HFFc6 (cell line): ENCODE measurements at regions not wholly inside any gene's neighbourhood (a gene's known extent, or its start where the extent isn't known, plus 50 kb on each side); places are given as distances from the start of the nearest gene placed in this dataset.
"Not testable (repeated sequence)": the region's sequence is repeated elsewhere in the genome, so short reads cannot be mapped to it uniquely, and the experiment has no call there.

ENCODE experiments used
- DNase-seq: peaks from one replicate; pipeline ENCODE4 v3.0.0-alpha.2; 2018
- H3K27ac Mint-ChIP-seq: 2 replicates; pipeline ENCODE4 v1.8.0; 2020; ENCODE audit warnings: mild to moderate bottlenecking, mixed read lengths
- H3K27me3 Mint-ChIP-seq: 2 replicates; pipeline ENCODE4 v1.8.0; 2021; ENCODE audit warnings: mild to moderate bottlenecking, moderate library complexity, mixed read lengths; ENCODE audit not compliant: insufficient read depth
- H3K36me3 Mint-ChIP-seq: 2 replicates; pipeline ENCODE4 v1.8.0; 2021; ENCODE audit warnings: low read depth, mixed read lengths
- H3K4me1 Mint-ChIP-seq: 2 replicates; pipeline ENCODE4 v1.8.0; 2020; ENCODE audit warnings: low read depth, mixed read lengths
- H3K4me3 Mint-ChIP-seq: 2 replicates; pipeline ENCODE4 v1.8.0; 2020; ENCODE audit warnings: mild to moderate bottlenecking, moderate library complexity, mixed read lengths
- H3K9me3 Mint-ChIP-seq: 2 replicates; pipeline ENCODE4 v1.8.0; 2020; ENCODE audit warnings: mild to moderate bottlenecking, mixed read lengths
- CTCF ChIP-seq: fragments of 200-600 bp; sonication (generic); IDR thresholded peaks from 2 replicates; pipeline ENCODE4 v1.5.0; 2021; ENCODE audit warnings: antibody characterized with exemption, mild to moderate bottlenecking

DNA sequence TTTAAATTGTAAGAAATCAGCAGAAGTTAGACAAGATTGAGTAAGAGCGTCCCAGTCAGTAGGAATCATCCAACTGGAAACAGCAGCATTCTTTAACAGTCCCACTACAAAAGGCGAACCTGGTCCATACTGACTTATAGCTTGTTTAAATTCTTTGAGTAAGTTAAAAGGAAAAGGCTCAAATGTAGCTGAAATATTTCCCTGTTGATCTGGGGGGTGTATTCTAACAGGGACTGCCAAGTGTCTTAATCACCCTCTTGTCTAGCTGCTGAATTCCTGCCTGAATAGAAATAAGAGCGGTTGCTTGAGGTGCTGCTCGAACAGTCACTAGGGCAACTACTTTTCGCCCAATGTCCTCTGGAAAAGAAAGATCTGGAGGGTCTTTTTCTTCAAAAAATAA, 56.4 kb upstream of the FMNL2 start:
- H3K27ac Mint-ChIP-seq = no peak overlapping the region
- no peak for DNase-seq
- no peak overlapping the region for H3K4me3 Mint-ChIP-seq
- H3K9me3 Mint-ChIP-seq = peaks cover 34% of the 10 kb centered on the region
- TF ChIP-seq CTCF = no peak
- no peaks in the 10 kb centered on the region; the same call in 1 of the 2 replicates for H3K4me1 Mint-ChIP-seq
- H3K36me3 Mint-ChIP-seq = peaks cover 23% of the 10 kb centered on the region
- peaks cover 18% of the 10 kb centered on the region for H3K27me3 Mint-ChIP-seq

DNA sequence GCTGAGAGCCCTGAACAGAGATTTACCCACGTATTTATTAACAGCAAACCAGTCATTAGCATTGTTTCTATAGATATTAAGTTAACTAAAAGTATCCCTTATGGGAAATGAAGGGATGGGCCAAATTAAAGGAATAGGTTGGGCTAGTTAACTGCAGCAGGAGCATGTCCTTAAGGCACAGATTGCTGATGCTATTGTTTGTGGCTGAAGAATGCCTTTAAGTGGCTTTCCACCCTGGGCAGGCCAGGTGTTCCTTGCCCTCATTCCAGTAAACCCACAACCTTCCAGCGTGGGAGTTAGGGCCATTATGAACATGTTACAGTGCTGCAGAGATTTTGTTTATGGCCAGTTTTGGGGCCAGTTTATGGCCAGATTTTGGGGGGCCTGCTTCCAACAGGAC, 55.6 kb upstream of the FMNL2 start:
- H3K4me1 Mint-ChIP-seq, DNase-seq, H3K4me3 Mint-ChIP-seq, H3K27ac Mint-ChIP-seq: not testable (repeated sequence)
- peaks cover 25% of the 10 kb centered on the region for H3K9me3 Mint-ChIP-seq
- H3K27me3 Mint-ChIP-seq = peaks cover 15% of the 10 kb centered on the region
- H3K36me3 Mint-ChIP-seq = peaks cover 15% of the 10 kb centered on the region

DNA sequence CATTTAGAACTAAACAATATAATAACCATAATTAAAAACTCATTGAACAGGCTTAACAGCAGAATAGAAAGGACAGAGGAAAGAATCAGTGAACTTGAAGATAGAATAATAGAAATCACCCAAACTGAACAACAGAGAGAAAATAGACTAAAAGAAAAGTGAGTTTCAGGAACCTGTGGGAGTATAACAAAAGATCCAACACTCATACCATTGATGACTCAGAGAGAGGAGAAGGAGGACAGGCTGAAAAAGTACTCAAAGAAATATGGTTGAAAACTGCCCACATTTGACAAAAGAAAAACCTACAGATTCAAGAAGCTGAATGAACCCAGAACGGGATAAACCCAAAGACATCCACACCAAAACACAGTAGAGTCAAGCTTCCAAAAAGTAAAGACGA, 54.2 kb upstream of the FMNL2 start:
- peaks cover 6% of the 10 kb centered on the region; the same call in 1 of the 2 replicates for H3K36me3 Mint-ChIP-seq
- peaks cover 14% of the 10 kb centered on the region for H3K9me3 Mint-ChIP-seq

GRCh38 chr2:152283392-152283791, 51.6 kb upstream of the FMNL2 start:
- Mint-ChIP-seq H3K27me3 (peaks cover 12% of the 10 kb centered on the region), H3K9me3 (peaks cover 11% of the 10 kb centered on the region), H3K4me3 (no peak overlapping the region), H3K4me1 (no peaks in the 10 kb centered on the region), H3K36me3 (peaks cover 4% of the 10 kb centered on the region; the same call in 1 of the 2 replicates), H3K27ac (no peak overlapping the region)
- no peak for DNase-seq
- no peak for TF ChIP-seq CTCF

More for the DNA sequence above, 54.2 kb upstream of the FMNL2 start:
- H3K27me3 Mint-ChIP-seq = peaks cover 11% of the 10 kb centered on the region
- no peaks in the 10 kb centered on the region; the same call in 1 of the 2 replicates for H3K4me1 Mint-ChIP-seq
- no peak overlapping the region for H3K4me3 Mint-ChIP-seq
- DNase-seq = no peak
- TF ChIP-seq CTCF = no peak
- H3K27ac Mint-ChIP-seq = no peak overlapping the region

DNA sequence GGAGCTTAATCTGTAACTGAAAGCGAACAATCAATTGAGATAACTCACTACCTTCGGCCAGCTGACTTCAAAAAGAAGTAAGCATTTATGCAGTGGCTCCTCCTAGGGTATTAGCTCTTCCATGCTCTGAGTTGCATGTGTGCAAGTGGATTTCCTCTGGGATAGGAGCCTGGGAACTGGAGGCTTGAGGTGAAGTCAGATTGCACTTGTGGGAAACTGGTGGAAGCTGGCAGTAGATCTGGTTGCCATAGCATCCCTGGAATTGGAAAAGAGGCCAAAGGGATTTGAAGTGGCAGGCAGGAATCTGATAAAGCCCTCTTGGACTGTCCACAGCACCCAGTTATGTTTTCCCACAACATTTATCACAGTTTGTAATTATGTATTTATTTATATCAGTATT, 50.6 kb upstream of the FMNL2 start:
- H3K4me1 Mint-ChIP-seq = no peaks in the 10 kb centered on the region
- no peak for TF ChIP-seq CTCF
- no peaks in the 10 kb centered on the region for H3K36me3 Mint-ChIP-seq
- H3K27ac Mint-ChIP-seq = no peak overlapping the region
- peaks cover 15% of the 10 kb centered on the region for H3K27me3 Mint-ChIP-seq
- H3K4me3 Mint-ChIP-seq = no peak overlapping the region
- H3K9me3 Mint-ChIP-seq = peaks cover under 1% of the 10 kb centered on the region
- DNase-seq = no peak
